GM12892 (cell line): ENCODE measurements at regions not wholly inside any gene's neighbourhood (a gene's known extent, or its start where the extent isn't known, plus 50 kb on each side); places are given as distances from the start of the nearest gene placed in this dataset.

Source experiments
- POLR2A ChIP-seq: IDR thresholded peaks from 2 replicates; pipeline ENCODE4 v1.6.1; 2011; ENCODE audit warnings: low read depth, low read length, control low read depth
- POLR2AphosphoS5 ChIP-seq: IDR thresholded peaks from 2 replicates; pipeline ENCODE4 v1.6.1; 2011; ENCODE audit warnings: low read depth, low read length, control low read depth

- TF ChIP-seq POLR2A (no peak), POLR2AphosphoS5 (no peak)
Observed at GRCh38 chr1:102500758-102501157, 504.0 kb upstream of the OLFM3 start.
